K562 (cell line): ENCODE measurements at regions not wholly inside any gene's neighbourhood (a gene's known extent, or its start where the extent isn't known, plus 50 kb on each side); places are given as distances from the start of the nearest gene placed in this dataset.
A peak's percentile ranks its signal among the peaks of the same experiment; 100 is the strongest.

Source experiments
- ATAC-seq: fragments of 200-7000 bp; cut with Tn5 transposase; 3 replicates; pipeline ENCODE4 v1.9.1; 2020; ENCODE audit warnings: moderate library complexity
- BruUV-seq: library from RNA; stranded (reverse); fragments of 400-500 nt; replicated peaks from 2 replicates; lab custom pipeline; 2021; lab: Mats Ljungman, UMichigan
- CTCF ChIA-PET: fragments of 300-600 bp; formaldehyde crosslinking; extraction: SDS; loops from one replicate; lab custom pipeline; 2021; ENCODE audit warnings: low intra/inter-chr PET ratio; lab: Yijun Ruan, JAX
- POLR2A ChIA-PET: fragments of 300-600, 350-650 bp; sonication (Branson Sonifier 250); formaldehyde crosslinking; extraction: SDS; loops from one replicate; lab custom pipeline; 2021; ENCODE audit warnings: antibody characterized with exemption, inconsistent platforms; lab: Yijun Ruan, JAX
- DNase-seq, 4 experiments: peaks; one replicate each; pipeline versions ENCODE4 v3.0.0 to v3.0.0-alpha.2; 2011 to 2018; ENCODE audit warnings: low spot score in 3 of 4, mixed read lengths in 3 of 4; ENCODE audit errors: extremely low read depth in 1 of 4
- FAIRE-seq: peaks from 2 replicates; lab custom pipeline; 2011; peaks lifted over from hg19 to GRCh38; lab: Jason Lieb, UNC
- H2AFZ ChIP-seq: 2 replicates; pipeline ENCODE4 v1.6.0; 2011; ENCODE audit warnings: low read depth, low read length, control low read depth, inconsistent platforms
- H3K27ac ChIP-seq: fragments of 200-600 bp; 3 replicates; pipeline ENCODE4 v1.8.0; 2011; ENCODE audit warnings: low read depth, mild to moderate bottlenecking, control low read depth, inconsistent platforms, low read length, moderate library complexity, mixed read lengths; ENCODE audit errors: extremely low read depth
- H3K27me3 ChIP-seq, 2 experiments: fragments of 300-600 bp in 1 of 2; 2 replicates in 1 of 2; 3 replicates in 1 of 2; pipeline versions ENCODE4 v1.6.0 to v1.8.0; 2011; ENCODE audit warnings: inconsistent platforms in 2 of 2, low read length in 2 of 2, mild to moderate bottlenecking in 1 of 2, mixed read lengths in 1 of 2, moderate library complexity in 1 of 2; ENCODE audit not compliant: control insufficient read depth in 2 of 2, insufficient read depth in 2 of 2
- H3K36me3 ChIP-seq: fragments of 300-600 bp; 3 replicates; pipeline ENCODE4 v1.8.0; 2011; ENCODE audit warnings: mild to moderate bottlenecking, low read length, inconsistent platforms; ENCODE audit not compliant: control insufficient read depth, insufficient read depth
- H3K4me1 ChIP-seq, 2 experiments: fragments of 200-600 bp in 1 of 2; replicated peaks in 1 of 2; 2 replicates in 1 of 2; 3 replicates in 1 of 2; pipeline versions ENCODE4 v1.5.1 to v1.8.0; 2011; ENCODE audit warnings: inconsistent platforms in 2 of 2, low read length in 2 of 2, mild to moderate bottlenecking in 1 of 2, mixed read lengths in 1 of 2, moderate library complexity in 1 of 2; ENCODE audit not compliant: control insufficient read depth in 2 of 2, insufficient read depth in 2 of 2
- H3K4me2 ChIP-seq: 2 replicates; pipeline ENCODE4 v1.6.1; 2011; ENCODE audit warnings: low read length, control low read depth, inconsistent platforms, mixed read lengths; ENCODE audit not compliant: insufficient read depth
- H3K4me3 ChIP-seq: fragments of 200-600 bp; sonication (generic), shearing (Covaris generic); 2 replicates; pipeline ENCODE4 v1.5.1; 2016; ENCODE audit warnings: control low read depth, inconsistent platforms
- H3K79me2 ChIP-seq: fragments of 200-600 bp; 3 replicates; pipeline ENCODE4 v1.8.0; 2011; ENCODE audit warnings: low read length, inconsistent platforms; ENCODE audit not compliant: control insufficient read depth, insufficient read depth
- H3K9ac ChIP-seq, 2 experiments: 2 replicates each; pipeline versions ENCODE4 v1.6.0 to v1.6.1; 2011; ENCODE audit warnings: low read depth in 2 of 2, low read length in 2 of 2, control low read depth in 1 of 2, inconsistent platforms in 1 of 2, mild to moderate bottlenecking in 1 of 2, mixed read lengths in 1 of 2; ENCODE audit not compliant: insufficient read depth in 1 of 2
- H3K9me1 ChIP-seq: one replicate; pipeline ENCODE4 v1.6.0; 2011; ENCODE audit warnings: inconsistent platforms, mild to moderate bottlenecking, low read length, moderate library complexity; ENCODE audit not compliant: control insufficient read depth, insufficient read depth
- H3K9me3 ChIP-seq: replicated peaks from 2 replicates; pipeline ENCODE4 v1.5.1; 2011; ENCODE audit warnings: low read depth, low read length, inconsistent platforms; ENCODE audit not compliant: control insufficient read depth, insufficient read depth
- H4K20me1 ChIP-seq: replicated peaks from 2 replicates; pipeline ENCODE4 v1.6.1; 2011; ENCODE audit warnings: low read length, inconsistent platforms, mixed read lengths; ENCODE audit not compliant: control insufficient read depth, insufficient read depth
- C11orf30 ChIP-seq: fragments of 450-650 bp; IDR thresholded peaks from 2 replicates; pipeline ENCODE4 v1.6.1; 2016; ENCODE audit warnings: low read depth, mild to moderate bottlenecking
- FOSL1 ChIP-seq: fragments of 200-800 bp; sonication (Bioruptor generic); conservative IDR thresholded peaks from 2 replicates; pipeline ENCODE4 v1.6.1; 2016; ENCODE audit warnings: missing genetic modification characterization, missing compliant biosample characterization
- HNRNPK ChIP-seq: fragments of 200-400 bp; formaldehyde crosslinking; IDR thresholded peaks from one replicate; pipeline ENCODE4 v1.6.1; 2018; ENCODE audit warnings: mild to moderate bottlenecking, low read depth, low read length; ENCODE audit not compliant: poor library complexity, severe bottlenecking
- KDM1A ChIP-seq, 2 experiments: fragments of 450-650 bp; IDR thresholded peaks; 2 replicates each; pipeline ENCODE4 v1.6.1; 2016; ENCODE audit warnings: mild to moderate bottlenecking in 2 of 2
- NFE2 ChIP-seq: IDR thresholded peaks from 2 replicates; pipeline ENCODE4 v1.6.1; 2014; ENCODE audit warnings: antibody characterized with exemption, low read depth
- PTTG1 ChIP-seq: fragments of 450-650 bp; IDR thresholded peaks from 2 replicates; pipeline ENCODE4 v1.6.1; 2016; ENCODE audit warnings: low read depth, mild to moderate bottlenecking, missing genetic modification characterization, missing compliant biosample characterization
- RAD21 ChIP-seq, 2 experiments: fragments of 250-450 bp in 1 of 2; fragments of 450-650 bp in 1 of 2; sonication (Bioruptor Pico) in 1 of 2; formaldehyde crosslinking in 1 of 2; IDR thresholded peaks in 1 of 2; conservative IDR thresholded peaks in 1 of 2; 2 replicates each; pipeline versions ENCODE4 v1.4.0 to v1.8.0; 2020 to 2022; ENCODE audit warnings: mild to moderate bottlenecking in 2 of 2, moderate library complexity in 1 of 2
- ZNF212 ChIP-seq: fragments of 450-650 bp; formaldehyde crosslinking; IDR thresholded peaks from 2 replicates; pipeline ENCODE4 v1.4.0; 2020; ENCODE audit warnings: mild to moderate bottlenecking
- WGBS: fragments of 100-300 bp; shearing (Covaris generic); methylation state at CpG from one replicate; pipeline ENCODE4 v1.1.6; 2016; ENCODE audit warnings: low coverage, mixed read lengths; ENCODE audit not compliant: insufficient coverage; ENCODE audit errors: missing lambda C conversion rate; 5-methylcytosine and 5-hydroxymethylcytosine counted together
- in situ Hi-C: fragments of 300-500 bp; cut with MboI; formaldehyde crosslinking; loops from 4 replicates; pipeline ENCODE4 v1.15.0; 2018; ENCODE audit warnings: inconsistent platforms, mixed read lengths
- intact Hi-C: fragments of 100-400 bp; cut with micrococcal nuclease; formaldehyde crosslinking; loops from 2 replicates; pipeline ENCODE4 v1.14.2; 2022
- TF ChIP-seq, protein P1 (sequence below): sonication (generic); formaldehyde crosslinking; IDR thresholded peaks from 2 replicates; pipeline ENCODE4 v1.8.0; 2023; ENCODE audit warnings: missing genetic modification reagents, mild to moderate bottlenecking, borderline replicate concordance
- TF ChIP-seq, protein P2 (sequence below): fragments of 200-800 bp; sonication (Bioruptor generic); IDR thresholded peaks from 2 replicates; pipeline ENCODE4 v1.6.1; 2017; ENCODE audit warnings: missing genetic modification characterization, missing compliant biosample characterization
- TF ChIP-seq, protein P3 (sequence below), 3 experiments: IDR thresholded peaks in 2 of 3; conservative IDR thresholded peaks in 1 of 3; 2 replicates each; pipeline ENCODE4 v1.5.1; 2011 to 2012; ENCODE audit warnings: low read length in 3 of 3, mild to moderate bottlenecking in 3 of 3, control low read depth in 2 of 3, improper control_type of control experiment in 1 of 3, inconsistent platforms in 1 of 3, low read depth in 1 of 3, mixed read lengths in 1 of 3, moderate library complexity in 1 of 3; ENCODE audit not compliant: insufficient read depth in 2 of 3

DNA sequence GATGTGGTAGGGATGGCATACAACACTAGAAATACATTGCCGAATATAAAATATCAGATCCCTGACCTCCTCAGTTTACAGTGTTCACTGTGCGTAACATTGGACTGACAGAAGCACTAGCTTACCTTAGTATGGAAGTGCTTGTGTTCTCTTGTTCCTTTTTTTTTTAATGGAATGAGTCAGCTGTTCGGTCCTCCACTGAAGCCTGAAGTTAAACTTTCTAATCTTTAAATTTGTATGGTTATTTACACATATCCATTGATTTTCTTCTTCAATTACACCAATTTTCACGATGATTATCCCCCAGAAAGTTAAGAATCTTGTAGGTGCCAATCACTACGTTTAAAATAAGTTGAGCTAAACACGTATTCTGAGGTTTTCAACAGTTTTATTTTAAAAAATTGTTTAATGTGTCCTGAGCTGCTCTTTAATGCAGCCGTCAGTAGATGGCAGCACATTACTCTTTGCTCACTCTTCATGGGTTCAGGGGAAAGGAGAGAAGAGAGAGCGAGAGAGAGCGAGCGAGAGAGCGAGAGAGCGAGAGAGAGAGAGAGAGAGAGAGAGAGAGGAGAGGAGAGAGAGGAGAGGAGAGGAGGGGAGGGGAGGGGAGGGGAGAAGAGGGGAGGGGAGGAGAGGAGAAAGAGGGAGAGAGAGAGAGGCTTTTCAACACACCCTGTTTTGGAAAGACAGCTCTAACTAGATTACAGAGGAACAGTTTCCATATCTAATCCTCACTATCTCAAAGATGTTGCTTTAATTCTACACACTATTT is 134.7 kb upstream of the SCAF11 start:
- no peaks in the 10 kb centered on the region for H3K36me3 ChIP-seq
- H3K9me1 ChIP-seq = no peaks in the 10 kb centered on the region
- 13% methylated on average over 12 of the region's 12 CpGs for WGBS
- H3K27me3 ChIP-seq = no peaks in the 10 kb centered on the region; a peak in 1 of 5 replicates
- H2AFZ ChIP-seq = peak overlapping the region; percentile 73
- no peaks in the 10 kb centered on the region for H3K79me2 ChIP-seq
- no peak overlapping the region for H3K4me3 ChIP-seq
- BruUV-seq = no TSS peak
- DNase-seq (peak; percentile 35 to 78 (median 50)), FAIRE-seq (peak; percentile 89), ATAC-seq (peak; percentile 95)
- H3K4me2 ChIP-seq = no peak overlapping the region
- H3K9me3 ChIP-seq = no peaks in the 10 kb centered on the region
- H3K27ac ChIP-seq = no peak overlapping the region
- intact Hi-C loops = loop anchor here (2.0 to 10.0 kb wide), 4 partner anchors 52 to 807 kb away; partner anchors contain the start of gene SCAF11
- ChIA-PET POLR2A (interaction anchor here (0.6 to 1.5 kb wide), 5 partner anchors 15 to 1540 kb away, joined by 3 to 5 read pairs (median 3); no protein-coding TSS in a partner anchor), CTCF (interaction anchor here (0.6 to 0.7 kb wide), 2 partner anchors 28 to 897 kb away, joined by 3 read pairs; no protein-coding TSS in a partner anchor)
- H3K9ac ChIP-seq = no peak overlapping the region
- in situ Hi-C loops = loop anchor here (25.0 kb wide), 1 partner anchor 887 kb away; no protein-coding TSS in a partner anchor
- no peaks in the 10 kb centered on the region for H4K20me1 ChIP-seq
- H3K4me1 ChIP-seq = peaks cover 0 to 10% of the 10 kb centered on the region in 2 experiments; a peak in 3 of 5 replicates
- TF ChIP-seq, protein P1, sequence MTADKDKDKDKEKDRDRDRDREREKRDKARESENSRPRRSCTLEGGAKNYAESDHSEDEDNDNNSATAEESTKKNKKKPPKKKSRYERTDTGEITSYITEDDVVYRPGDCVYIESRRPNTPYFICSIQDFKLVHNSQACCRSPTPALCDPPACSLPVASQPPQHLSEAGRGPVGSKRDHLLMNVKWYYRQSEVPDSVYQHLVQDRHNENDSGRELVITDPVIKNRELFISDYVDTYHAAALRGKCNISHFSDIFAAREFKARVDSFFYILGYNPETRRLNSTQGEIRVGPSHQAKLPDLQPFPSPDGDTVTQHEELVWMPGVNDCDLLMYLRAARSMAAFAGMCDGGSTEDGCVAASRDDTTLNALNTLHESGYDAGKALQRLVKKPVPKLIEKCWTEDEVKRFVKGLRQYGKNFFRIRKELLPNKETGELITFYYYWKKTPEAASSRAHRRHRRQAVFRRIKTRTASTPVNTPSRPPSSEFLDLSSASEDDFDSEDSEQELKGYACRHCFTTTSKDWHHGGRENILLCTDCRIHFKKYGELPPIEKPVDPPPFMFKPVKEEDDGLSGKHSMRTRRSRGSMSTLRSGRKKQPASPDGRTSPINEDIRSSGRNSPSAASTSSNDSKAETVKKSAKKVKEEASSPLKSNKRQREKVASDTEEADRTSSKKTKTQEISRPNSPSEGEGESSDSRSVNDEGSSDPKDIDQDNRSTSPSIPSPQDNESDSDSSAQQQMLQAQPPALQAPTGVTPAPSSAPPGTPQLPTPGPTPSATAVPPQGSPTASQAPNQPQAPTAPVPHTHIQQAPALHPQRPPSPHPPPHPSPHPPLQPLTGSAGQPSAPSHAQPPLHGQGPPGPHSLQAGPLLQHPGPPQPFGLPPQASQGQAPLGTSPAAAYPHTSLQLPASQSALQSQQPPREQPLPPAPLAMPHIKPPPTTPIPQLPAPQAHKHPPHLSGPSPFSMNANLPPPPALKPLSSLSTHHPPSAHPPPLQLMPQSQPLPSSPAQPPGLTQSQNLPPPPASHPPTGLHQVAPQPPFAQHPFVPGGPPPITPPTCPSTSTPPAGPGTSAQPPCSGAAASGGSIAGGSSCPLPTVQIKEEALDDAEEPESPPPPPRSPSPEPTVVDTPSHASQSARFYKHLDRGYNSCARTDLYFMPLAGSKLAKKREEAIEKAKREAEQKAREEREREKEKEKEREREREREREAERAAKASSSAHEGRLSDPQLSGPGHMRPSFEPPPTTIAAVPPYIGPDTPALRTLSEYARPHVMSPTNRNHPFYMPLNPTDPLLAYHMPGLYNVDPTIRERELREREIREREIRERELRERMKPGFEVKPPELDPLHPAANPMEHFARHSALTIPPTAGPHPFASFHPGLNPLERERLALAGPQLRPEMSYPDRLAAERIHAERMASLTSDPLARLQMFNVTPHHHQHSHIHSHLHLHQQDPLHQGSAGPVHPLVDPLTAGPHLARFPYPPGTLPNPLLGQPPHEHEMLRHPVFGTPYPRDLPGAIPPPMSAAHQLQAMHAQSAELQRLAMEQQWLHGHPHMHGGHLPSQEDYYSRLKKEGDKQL (CRISPR knock-in tag) = no peak
- TF ChIP-seq HNRNPK = peak; percentile 55
- TF ChIP-seq, protein P2, sequence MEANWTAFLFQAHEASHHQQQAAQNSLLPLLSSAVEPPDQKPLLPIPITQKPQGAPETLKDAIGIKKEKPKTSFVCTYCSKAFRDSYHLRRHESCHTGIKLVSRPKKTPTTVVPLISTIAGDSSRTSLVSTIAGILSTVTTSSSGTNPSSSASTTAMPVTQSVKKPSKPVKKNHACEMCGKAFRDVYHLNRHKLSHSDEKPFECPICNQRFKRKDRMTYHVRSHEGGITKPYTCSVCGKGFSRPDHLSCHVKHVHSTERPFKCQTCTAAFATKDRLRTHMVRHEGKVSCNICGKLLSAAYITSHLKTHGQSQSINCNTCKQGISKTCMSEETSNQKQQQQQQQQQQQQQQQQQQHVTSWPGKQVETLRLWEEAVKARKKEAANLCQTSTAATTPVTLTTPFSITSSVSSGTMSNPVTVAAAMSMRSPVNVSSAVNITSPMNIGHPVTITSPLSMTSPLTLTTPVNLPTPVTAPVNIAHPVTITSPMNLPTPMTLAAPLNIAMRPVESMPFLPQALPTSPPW (CRISPR knock-in tag) = 0 out of 2 replicates have a peak, but pooled peaks have one; percentile 29
- TF ChIP-seq RAD21 (CRISPR knock-in tag; conservative IDR thresholded peaks at IDR 0.05 in 1 of 2, IDR thresholded peaks at IDR 0.05 in 1 of 2) = peak; percentile 76 to 83
- TF ChIP-seq, protein P3, sequence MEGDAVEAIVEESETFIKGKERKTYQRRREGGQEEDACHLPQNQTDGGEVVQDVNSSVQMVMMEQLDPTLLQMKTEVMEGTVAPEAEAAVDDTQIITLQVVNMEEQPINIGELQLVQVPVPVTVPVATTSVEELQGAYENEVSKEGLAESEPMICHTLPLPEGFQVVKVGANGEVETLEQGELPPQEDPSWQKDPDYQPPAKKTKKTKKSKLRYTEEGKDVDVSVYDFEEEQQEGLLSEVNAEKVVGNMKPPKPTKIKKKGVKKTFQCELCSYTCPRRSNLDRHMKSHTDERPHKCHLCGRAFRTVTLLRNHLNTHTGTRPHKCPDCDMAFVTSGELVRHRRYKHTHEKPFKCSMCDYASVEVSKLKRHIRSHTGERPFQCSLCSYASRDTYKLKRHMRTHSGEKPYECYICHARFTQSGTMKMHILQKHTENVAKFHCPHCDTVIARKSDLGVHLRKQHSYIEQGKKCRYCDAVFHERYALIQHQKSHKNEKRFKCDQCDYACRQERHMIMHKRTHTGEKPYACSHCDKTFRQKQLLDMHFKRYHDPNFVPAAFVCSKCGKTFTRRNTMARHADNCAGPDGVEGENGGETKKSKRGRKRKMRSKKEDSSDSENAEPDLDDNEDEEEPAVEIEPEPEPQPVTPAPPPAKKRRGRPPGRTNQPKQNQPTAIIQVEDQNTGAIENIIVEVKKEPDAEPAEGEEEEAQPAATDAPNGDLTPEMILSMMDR (IDR thresholded peaks at IDR 0.05 in 2 of 3, conservative IDR thresholded peaks at IDR 0.05 in 1 of 3; ENCODE audit: insufficient read depth in 2 of 3, low read depth in 1 of 3, low read length in 3 of 3) = peak; percentile 60 to 83 (median 65)
- TF ChIP-seq NFE2 = peak; percentile 55
- peak; percentile 94 for TF ChIP-seq ZNF212 (CRISPR knock-in tag)
- peak; percentile 43; the same call in 1 of the 2 replicates for TF ChIP-seq FOSL1 (tag)
- TF ChIP-seq C11orf30 = peak; percentile 54; the same call in 1 of the 2 replicates
- no peak for TF ChIP-seq KDM1A (IDR thresholded peaks at IDR 0.05)
- TF ChIP-seq PTTG1 (tag) = 0 out of 2 replicates have a peak, but pooled peaks have one; percentile 13
